ENCODE measurements at regions not wholly inside any gene's neighbourhood (a gene's known extent, or its start where the extent isn't known, plus 50 kb on each side); places are given as distances from the start of the nearest gene placed in this dataset.
"Not testable (repeated sequence)": the region's sequence is repeated elsewhere in the genome, so short reads cannot be mapped to it uniquely, and the experiment has no call there.

DNA sequence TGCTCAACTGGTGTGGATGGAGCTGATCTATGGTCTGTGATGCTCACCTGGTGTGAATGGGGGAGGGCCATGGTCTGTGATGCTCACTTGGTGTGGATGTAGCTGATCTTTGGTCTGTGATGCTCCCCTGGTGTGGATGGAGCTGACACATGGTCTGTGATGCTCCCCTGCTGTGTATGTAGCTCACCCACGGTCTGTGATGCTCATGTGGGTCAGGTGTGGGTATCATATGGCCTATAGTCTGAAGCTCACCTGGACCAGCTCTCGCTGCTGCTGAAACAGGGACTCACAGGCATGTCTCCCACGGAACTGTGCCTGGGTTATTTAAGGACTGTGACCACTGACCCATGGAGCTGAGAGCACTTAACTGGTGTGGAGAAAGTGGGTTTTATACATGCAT lies 109.7 kb downstream of the CRLF2 start:
- ATAC-seq (ENCODE audit: low FRiP score in 2 of 2) (no peak), DNase-seq (no peak)
- 69 to 76% methylated on average over 3 of the region's 3 CpGs for WGBS, 2 donors
- Histone ChIP-seq H3K4me3 (no peak overlapping the region), H3K27me3 (no peaks in the 10 kb centered on the region), H3K9me3 (peaks cover 0 to 5% (median under 1%) of the 10 kb centered on the region in 4 donors), H3K36me3 (no peaks in the 10 kb centered on the region), H3K4me1 (no peaks in the 10 kb centered on the region), H3K27ac (no peak overlapping the region)
- TF ChIP-seq EP300 (IDR thresholded peaks at IDR 0.05) (no peak), POLR2A (IDR thresholded peaks at IDR 0.05) (no peak)
- TF ChIP-seq, protein P1, sequence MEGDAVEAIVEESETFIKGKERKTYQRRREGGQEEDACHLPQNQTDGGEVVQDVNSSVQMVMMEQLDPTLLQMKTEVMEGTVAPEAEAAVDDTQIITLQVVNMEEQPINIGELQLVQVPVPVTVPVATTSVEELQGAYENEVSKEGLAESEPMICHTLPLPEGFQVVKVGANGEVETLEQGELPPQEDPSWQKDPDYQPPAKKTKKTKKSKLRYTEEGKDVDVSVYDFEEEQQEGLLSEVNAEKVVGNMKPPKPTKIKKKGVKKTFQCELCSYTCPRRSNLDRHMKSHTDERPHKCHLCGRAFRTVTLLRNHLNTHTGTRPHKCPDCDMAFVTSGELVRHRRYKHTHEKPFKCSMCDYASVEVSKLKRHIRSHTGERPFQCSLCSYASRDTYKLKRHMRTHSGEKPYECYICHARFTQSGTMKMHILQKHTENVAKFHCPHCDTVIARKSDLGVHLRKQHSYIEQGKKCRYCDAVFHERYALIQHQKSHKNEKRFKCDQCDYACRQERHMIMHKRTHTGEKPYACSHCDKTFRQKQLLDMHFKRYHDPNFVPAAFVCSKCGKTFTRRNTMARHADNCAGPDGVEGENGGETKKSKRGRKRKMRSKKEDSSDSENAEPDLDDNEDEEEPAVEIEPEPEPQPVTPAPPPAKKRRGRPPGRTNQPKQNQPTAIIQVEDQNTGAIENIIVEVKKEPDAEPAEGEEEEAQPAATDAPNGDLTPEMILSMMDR (IDR thresholded peaks at IDR 0.05) = no peak

DNA sequence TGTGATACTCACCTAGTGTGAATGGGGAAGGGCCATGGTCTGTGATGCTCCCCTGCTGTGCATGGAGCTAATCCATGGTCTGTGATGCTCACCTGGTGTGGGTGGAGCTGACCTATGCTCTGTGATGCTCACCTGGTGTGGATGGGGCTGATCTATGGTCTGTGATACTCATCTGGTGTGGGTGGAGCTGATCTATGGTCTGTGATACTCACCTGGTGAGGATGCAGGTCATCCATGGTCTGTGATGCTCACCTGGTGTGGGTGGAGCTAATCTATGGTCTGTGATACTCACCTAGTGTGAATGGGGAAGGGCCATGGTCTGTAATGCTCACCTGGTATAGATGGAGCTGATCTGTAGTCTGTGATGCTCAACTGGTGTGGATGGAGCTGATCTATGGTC lies 110.2 kb downstream of the CRLF2 start:
- H3K27me3 ChIP-seq; DNase-seq; H3K4me3 ChIP-seq; H3K4me1 ChIP-seq; H3K27ac ChIP-seq; ATAC-seq (ENCODE audit: low FRiP score in 2 of 2); H3K36me3 ChIP-seq: not testable (repeated sequence)
- peaks cover 5 to 11% (median 6%) of the 10 kb centered on the region in 4 donors for H3K9me3 ChIP-seq

- TF ChIP-seq, protein P1 (IDR thresholded peaks at IDR 0.05) = no peak
- TF ChIP-seq EP300 (IDR thresholded peaks at IDR 0.05) = no peak
- no peak for TF ChIP-seq POLR2A (IDR thresholded peaks at IDR 0.05)
- no peak for TF ChIP-seq POLR2AphosphoS5 (IDR thresholded peaks at IDR 0.05)
- Histone ChIP-seq H3K27me3 (no peaks in the 10 kb centered on the region), H3K4me1 (no peaks in the 10 kb centered on the region), H3K27ac (no peak overlapping the region), H3K4me3 (no peak overlapping the region), H3K36me3 (no peaks in the 10 kb centered on the region), H3K9me3 (peaks cover 8 to 16% (median 10%) of the 10 kb centered on the region in 4 donors)
- DNase-seq (peak in 1 of 2 donors; percentile 43), ATAC-seq (ENCODE audit: low FRiP score in 2 of 2) (peak in 1 of 2 donors; percentile 11)
- 78 to 80% methylated on average over 9 of the region's 9 CpGs for WGBS, 2 donors
Measured at GRCh38 chrX:1099146-1099770, 113.2 kb downstream of the CRLF2 start.

- Histone ChIP-seq H3K9me3 (peaks cover 8 to 16% (median 10%) of the 10 kb centered on the region in 4 donors), H3K36me3 (no peaks in the 10 kb centered on the region), H3K4me3 (no peak overlapping the region), H3K4me1 (no peaks in the 10 kb centered on the region), H3K27me3 (no peaks in the 10 kb centered on the region), H3K27ac (no peak overlapping the region)
- DNase-seq (no peak), ATAC-seq (ENCODE audit: low FRiP score in 2 of 2) (no peak)
- WGBS, 2 donors = 92% methylated on average over 1 of the region's 1 CpG; no CpG with 5 or more reads in 1 of the 2 donors
- TF ChIP-seq EP300 (IDR thresholded peaks at IDR 0.05) = no peak
Measured at GRCh38 chrX:1097328-1097727, 115.1 kb downstream of the CRLF2 start.

DNA sequence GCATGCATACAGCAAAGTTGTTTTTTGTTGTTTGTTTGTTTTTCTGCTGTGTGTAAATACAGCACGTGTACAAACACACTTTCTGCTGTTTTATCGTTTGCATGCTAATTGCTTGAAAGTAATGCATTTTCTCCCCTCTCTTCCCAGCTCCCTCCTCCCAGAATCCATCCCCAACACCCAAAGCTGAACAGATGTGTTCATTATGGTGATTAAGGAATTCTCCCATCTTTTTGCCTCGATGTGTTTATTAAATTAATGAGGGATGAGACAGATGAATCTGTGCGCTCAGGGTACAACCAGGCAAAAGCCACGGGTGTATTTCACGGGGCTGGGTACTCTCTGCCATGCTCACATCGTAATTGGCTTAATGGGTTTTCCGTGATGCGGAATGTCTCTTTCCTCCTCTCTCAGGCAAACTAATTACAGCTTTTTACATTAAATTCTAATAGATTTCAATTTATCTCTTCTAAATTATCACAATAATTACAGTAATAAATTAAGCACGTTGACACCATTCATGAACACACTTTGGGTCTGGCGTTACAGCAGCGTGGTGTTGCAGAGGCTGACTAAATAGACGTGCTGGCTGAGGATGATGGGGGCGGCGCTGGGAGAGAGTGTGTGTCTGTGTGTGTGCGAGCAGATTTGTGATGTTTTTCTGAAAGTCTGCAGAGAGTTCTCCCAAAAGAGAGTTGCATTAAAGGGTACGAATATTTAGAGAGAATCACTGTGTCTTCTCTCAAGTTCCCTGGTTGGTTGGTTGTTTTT lies 117.7 kb downstream of the CRLF2 start:
- 82 to 90% methylated on average over 17 of the region's 17 CpGs for WGBS, 2 donors
- Histone ChIP-seq H3K27ac (no peak overlapping the region), H3K9me3 (peaks cover 8 to 16% (median 10%) of the 10 kb centered on the region in 4 donors), H3K36me3 (no peaks in the 10 kb centered on the region), H3K4me1 (no peaks in the 10 kb centered on the region), H3K27me3 (no peaks in the 10 kb centered on the region), H3K4me3 (no peak overlapping the region)
- DNase-seq = no peak
- ATAC-seq (ENCODE audit: low FRiP score in 2 of 2) = no peak
- TF ChIP-seq POLR2A (IDR thresholded peaks at IDR 0.05) (no peak), EP300 (IDR thresholded peaks at IDR 0.05) (no peak), POLR2AphosphoS5 (IDR thresholded peaks at IDR 0.05) (no peak)
- TF ChIP-seq, protein P1 (IDR thresholded peaks at IDR 0.05) = no peak

All from upper lobe of left lung (tissue), 6 donors.